ENCODE measurements at regions not wholly inside any gene's neighbourhood (a gene's known extent, or its start where the extent isn't known, plus 50 kb on each side); places are given as distances from the start of the nearest gene placed in this dataset.
A peak's percentile ranks its signal among the peaks of the same experiment; 100 is the strongest.

- no peak overlapping the region for H3K4me3 ChIP-seq (ENCODE audit: low read length)
- no peak for DNase-seq (ENCODE audit: low read depth, low spot score)
Observed at GRCh38 chr2:146532509-146533147, 1312.2 kb upstream of the ACVR2A start.

GRCh38 chr2:146532009-146532408 is 1312.8 kb upstream of the ACVR2A start:
- DNase-seq (ENCODE audit: low read depth, low spot score) = no peak
- no peak overlapping the region for H3K4me3 ChIP-seq (ENCODE audit: low read length)

GRCh38 chr2:146530886-146531285 is 1313.9 kb upstream of the ACVR2A start:
- DNase-seq (ENCODE audit: low read depth, low spot score) = no peak
- H3K4me3 ChIP-seq (ENCODE audit: low read length) = no peak overlapping the region

GRCh38 chr2:146527166-146527565 is 1317.7 kb upstream of the ACVR2A start:
- DNase-seq (ENCODE audit: low read depth, low spot score) = no peak
- H3K4me3 ChIP-seq (ENCODE audit: low read length) = no peak overlapping the region

GRCh38 chr2:146523196-146523595 is 1321.6 kb upstream of the ACVR2A start:
- no peak for DNase-seq (ENCODE audit: low read depth, low spot score)
- H3K4me3 ChIP-seq (ENCODE audit: low read length) = no peak overlapping the region

- no peak for DNase-seq (ENCODE audit: low read depth, low spot score)
- H3K4me3 ChIP-seq (ENCODE audit: low read length) = no peak overlapping the region
Observed at GRCh38 chr2:146506851-146507250, 1338.0 kb upstream of the ACVR2A start.

- no peak for DNase-seq (ENCODE audit: low read depth, low spot score)
- no peak overlapping the region for H3K4me3 ChIP-seq (ENCODE audit: low read length)
Observed at GRCh38 chr2:146503366-146503765, 1341.5 kb upstream of the ACVR2A start.

- H3K4me3 ChIP-seq (ENCODE audit: low read length) = no peak overlapping the region
- no peak for DNase-seq (ENCODE audit: low read depth, low spot score)
Observed at GRCh38 chr2:146496248-146496647, 1348.6 kb upstream of the ACVR2A start.

GRCh38 chr2:146489386-146489785 is 1355.4 kb upstream of the ACVR2A start:
- H3K4me3 ChIP-seq (ENCODE audit: low read length) = no peak overlapping the region
- no peak for DNase-seq (ENCODE audit: low read depth, low spot score)

- no peak for DNase-seq (ENCODE audit: low read depth, low spot score)
- no peak overlapping the region for H3K4me3 ChIP-seq (ENCODE audit: low read length)
Observed at GRCh38 chr2:146481629-146482028, 1363.2 kb upstream of the ACVR2A start.

- H3K4me3 ChIP-seq (ENCODE audit: low read length) = no peak overlapping the region
- DNase-seq (ENCODE audit: low read depth, low spot score) = peak; percentile 6
Observed at GRCh38 chr2:146477383-146477782, 1367.4 kb upstream of the ACVR2A start.

GRCh38 chr2:146468578-146468977 is 1376.3 kb upstream of the ACVR2A start:
- DNase-seq (ENCODE audit: low read depth, low spot score) = no peak
- H3K4me3 ChIP-seq (ENCODE audit: low read length) = no peak overlapping the region

GRCh38 chr2:146467425-146467824 is 1377.4 kb upstream of the ACVR2A start:
- DNase-seq (ENCODE audit: low read depth, low spot score) = no peak
- no peak overlapping the region for H3K4me3 ChIP-seq (ENCODE audit: low read length)

GRCh38 chr2:146465460-146465859 is 1379.4 kb upstream of the ACVR2A start:
- no peak overlapping the region for H3K4me3 ChIP-seq (ENCODE audit: low read length)
- no peak for DNase-seq (ENCODE audit: low read depth, low spot score)

- DNase-seq (ENCODE audit: low read depth, low spot score) = no peak
- H3K4me3 ChIP-seq (ENCODE audit: low read length) = no peak overlapping the region
Observed at GRCh38 chr2:146461068-146461467, 1383.8 kb upstream of the ACVR2A start.

GRCh38 chr2:146458585-146458984 is 1386.2 kb upstream of the ACVR2A start:
- DNase-seq (ENCODE audit: low read depth, low spot score) = no peak
- no peak overlapping the region for H3K4me3 ChIP-seq (ENCODE audit: low read length)

- DNase-seq (ENCODE audit: low read depth, low spot score) = no peak
- H3K4me3 ChIP-seq (ENCODE audit: low read length) = no peak overlapping the region
Observed at GRCh38 chr2:146457221-146457620, 1387.6 kb upstream of the ACVR2A start.

GRCh38 chr2:146455325-146455724 is 1389.5 kb upstream of the ACVR2A start:
- H3K4me3 ChIP-seq (ENCODE audit: low read length) = no peak overlapping the region
- DNase-seq (ENCODE audit: low read depth, low spot score) = no peak

GRCh38 chr2:146451972-146452371 is 1392.9 kb upstream of the ACVR2A start:
- H3K4me3 ChIP-seq (ENCODE audit: low read length) = no peak overlapping the region
- DNase-seq (ENCODE audit: low read depth, low spot score) = no peak

GRCh38 chr2:146450131-146450530 is 1394.7 kb upstream of the ACVR2A start:
- no peak for DNase-seq (ENCODE audit: low read depth, low spot score)

GRCh38 chr2:146444987-146445386 is 1399.8 kb upstream of the ACVR2A start:
- H3K4me3 ChIP-seq (ENCODE audit: low read length) = no peak overlapping the region
- no peak for DNase-seq (ENCODE audit: low read depth, low spot score)

More at GRCh38 chr2:146450131-146450530, 1394.7 kb upstream of the ACVR2A start:
- H3K4me3 ChIP-seq (ENCODE audit: low read length) = no peak overlapping the region

Measured in Jurkat, Clone E6-1 (cell line).